ENCODE measurements at regions not wholly inside any gene's neighbourhood (a gene's known extent, or its start where the extent isn't known, plus 50 kb on each side); places are given as distances from the start of the nearest gene placed in this dataset.

GRCh38 chr5:165723931-165724330, 2218.5 kb downstream of the MAT2B start:
- no peak for TF ChIP-seq POLR2A (IDR thresholded peaks at IDR 0.05)
- TF ChIP-seq, protein P1, sequence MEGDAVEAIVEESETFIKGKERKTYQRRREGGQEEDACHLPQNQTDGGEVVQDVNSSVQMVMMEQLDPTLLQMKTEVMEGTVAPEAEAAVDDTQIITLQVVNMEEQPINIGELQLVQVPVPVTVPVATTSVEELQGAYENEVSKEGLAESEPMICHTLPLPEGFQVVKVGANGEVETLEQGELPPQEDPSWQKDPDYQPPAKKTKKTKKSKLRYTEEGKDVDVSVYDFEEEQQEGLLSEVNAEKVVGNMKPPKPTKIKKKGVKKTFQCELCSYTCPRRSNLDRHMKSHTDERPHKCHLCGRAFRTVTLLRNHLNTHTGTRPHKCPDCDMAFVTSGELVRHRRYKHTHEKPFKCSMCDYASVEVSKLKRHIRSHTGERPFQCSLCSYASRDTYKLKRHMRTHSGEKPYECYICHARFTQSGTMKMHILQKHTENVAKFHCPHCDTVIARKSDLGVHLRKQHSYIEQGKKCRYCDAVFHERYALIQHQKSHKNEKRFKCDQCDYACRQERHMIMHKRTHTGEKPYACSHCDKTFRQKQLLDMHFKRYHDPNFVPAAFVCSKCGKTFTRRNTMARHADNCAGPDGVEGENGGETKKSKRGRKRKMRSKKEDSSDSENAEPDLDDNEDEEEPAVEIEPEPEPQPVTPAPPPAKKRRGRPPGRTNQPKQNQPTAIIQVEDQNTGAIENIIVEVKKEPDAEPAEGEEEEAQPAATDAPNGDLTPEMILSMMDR (IDR thresholded peaks at IDR 0.05), result no peak
